IPS DF 6.9 (cell line): ENCODE measurements at regions not wholly inside any gene's neighbourhood (a gene's known extent, or its start where the extent isn't known, plus 50 kb on each side); places are given as distances from the start of the nearest gene placed in this dataset.

ENCODE experiments used
- DNase-seq: peaks from one replicate; pipeline ENCODE4 v3.0.0-alpha.2; 2013; ENCODE audit warnings: low read depth, low spot score
- H3K27ac ChIP-seq: one replicate; pipeline ENCODE4 v1.5.1; 2013; ENCODE audit warnings: low read length, control low read depth
- H3K27me3 ChIP-seq: 2 replicates; pipeline ENCODE4 v1.6.1; 2013; ENCODE audit warnings: mild to moderate bottlenecking, low read length; ENCODE audit not compliant: control insufficient read depth, insufficient read depth
- H3K36me3 ChIP-seq: 2 replicates; pipeline ENCODE4 v1.6.1; 2013; ENCODE audit warnings: low read length; ENCODE audit not compliant: control insufficient read depth, insufficient read depth
- H3K4me1 ChIP-seq: 2 replicates; pipeline ENCODE4 v1.6.1; 2013; ENCODE audit warnings: low read length; ENCODE audit not compliant: control insufficient read depth, insufficient read depth
- H3K4me3 ChIP-seq: 2 replicates; pipeline ENCODE4 v1.5.1; 2013; ENCODE audit warnings: mild to moderate bottlenecking, low read length
- H3K9me3 ChIP-seq: 2 replicates; pipeline ENCODE4 v1.6.1; 2013; ENCODE audit warnings: low read length, inconsistent platforms; ENCODE audit not compliant: control insufficient read depth, insufficient read depth
- WGBS: extraction: QIAGEN DNeasy Blood & Tissue Kit; methylation state at CpG from one replicate; pipeline ENCODE4 v1.1.7; 2013; ENCODE audit warnings: mixed read lengths, missing lambda C conversion rate; ENCODE audit not compliant: insufficient read length, insufficient coverage; 5-methylcytosine and 5-hydroxymethylcytosine counted together

DNA sequence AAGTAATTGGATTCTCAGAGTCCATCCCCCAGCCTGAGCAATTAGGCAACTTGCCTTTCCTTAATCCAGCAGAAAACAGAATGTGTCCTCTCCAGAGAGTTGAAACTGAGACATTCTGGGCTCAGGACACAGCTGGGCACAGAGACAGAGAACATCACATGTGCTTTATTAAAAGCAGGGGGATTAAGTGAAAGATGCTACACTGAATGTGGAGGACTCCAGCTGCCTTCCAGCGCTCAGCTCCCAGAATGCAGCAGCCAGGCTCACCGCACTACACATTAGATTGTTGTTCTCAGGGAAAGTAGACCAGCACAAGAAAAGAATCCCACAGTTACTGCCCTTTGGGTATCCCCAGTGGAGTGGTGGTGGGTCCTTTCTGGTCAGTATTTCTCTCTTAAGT lies 141.6 kb upstream of the IL12B start:
- no CpG with 5 or more reads among the region's 2 CpGs for WGBS
- H3K4me1 ChIP-seq, result no peaks in the 10 kb centered on the region
- no peaks in the 10 kb centered on the region for H3K36me3 ChIP-seq
- H3K27me3 ChIP-seq, result no peaks in the 10 kb centered on the region
- H3K27ac ChIP-seq, result no peak overlapping the region
- H3K4me3 ChIP-seq, result no peak overlapping the region
- no peaks in the 10 kb centered on the region for H3K9me3 ChIP-seq
- DNase-seq, result no peak

GRCh38 chr5:159475026-159475425 lies 144.7 kb upstream of the IL12B start:
- Histone ChIP-seq H3K9me3 (no peaks in the 10 kb centered on the region), H3K27me3 (no peaks in the 10 kb centered on the region), H3K27ac (no peak overlapping the region), H3K36me3 (no peaks in the 10 kb centered on the region), H3K4me1 (no peaks in the 10 kb centered on the region), H3K4me3 (no peak overlapping the region)
- no peak for DNase-seq

DNA sequence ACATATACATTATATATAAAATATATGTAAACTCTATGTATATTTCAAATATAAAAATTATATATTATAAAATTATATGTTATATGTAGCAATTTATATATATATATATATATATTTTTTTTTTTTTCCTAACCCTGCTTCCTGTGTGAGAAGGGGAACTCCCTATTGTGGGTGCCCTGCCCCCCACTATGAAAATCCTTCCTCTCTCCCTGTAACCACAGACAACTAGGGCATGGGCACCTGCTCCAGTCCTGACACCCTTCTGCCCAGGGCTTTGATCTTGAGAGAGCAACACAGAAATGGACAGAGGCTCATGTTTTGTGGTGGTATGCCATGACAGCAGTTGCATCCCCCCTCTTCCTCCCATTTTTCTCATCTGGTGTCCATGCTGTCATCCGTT lies 148.7 kb upstream of the IL12B start:
- WGBS, result no CpG with 5 or more reads among the region's 1 CpG
- no peak for DNase-seq
- H3K36me3 ChIP-seq, result no peaks in the 10 kb centered on the region
- H3K4me1 ChIP-seq, result no peaks in the 10 kb centered on the region
- H3K27me3 ChIP-seq, result no peaks in the 10 kb centered on the region
- H3K27ac ChIP-seq, result no peak overlapping the region
- H3K9me3 ChIP-seq, result no peaks in the 10 kb centered on the region
- H3K4me3 ChIP-seq, result no peak overlapping the region

GRCh38 chr5:159480849-159481248 lies 150.6 kb upstream of the IL12B start:
- no peak for DNase-seq
- H3K27me3 ChIP-seq, result no peaks in the 10 kb centered on the region
- WGBS, result no CpG with 5 or more reads among the region's 2 CpGs
- H3K4me1 ChIP-seq, result no peaks in the 10 kb centered on the region
- H3K9me3 ChIP-seq, result no peaks in the 10 kb centered on the region
- no peak overlapping the region for H3K27ac ChIP-seq
- H3K36me3 ChIP-seq, result no peaks in the 10 kb centered on the region
- H3K4me3 ChIP-seq, result no peak overlapping the region

- no peak overlapping the region for H3K27ac ChIP-seq
- no peak overlapping the region for H3K4me3 ChIP-seq
- DNase-seq, result no peak
- H3K36me3 ChIP-seq, result no peaks in the 10 kb centered on the region
- no peaks in the 10 kb centered on the region for H3K27me3 ChIP-seq
- no CpG with 5 or more reads among the region's 1 CpG for whole genome bisulfite sequencing
- no peaks in the 10 kb centered on the region for H3K4me1 ChIP-seq
- H3K9me3 ChIP-seq, result no peaks in the 10 kb centered on the region
Observed at GRCh38 chr5:159481751-159482150, 151.5 kb upstream of the IL12B start.

DNA sequence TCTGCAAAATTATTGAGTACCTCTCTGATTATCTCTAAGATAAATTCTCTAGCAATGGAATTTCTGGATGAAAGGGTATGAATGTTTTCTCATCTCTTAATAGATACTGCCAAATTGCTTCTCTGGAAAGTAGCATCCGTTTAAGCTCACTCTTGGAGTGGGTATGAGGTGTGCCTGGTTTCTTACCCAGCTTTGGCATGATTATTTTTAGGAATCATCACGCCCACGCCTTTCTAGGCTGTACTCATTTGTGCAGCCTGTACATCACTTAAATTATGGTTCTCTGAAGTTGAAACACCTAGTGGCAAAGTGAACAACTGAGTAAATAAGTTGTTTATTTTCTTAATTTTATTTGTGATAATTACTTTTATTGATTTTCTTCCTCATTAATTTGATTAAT lies 156.5 kb upstream of the IL12B start:
- Histone ChIP-seq H3K4me1 (no peaks in the 10 kb centered on the region), H3K27me3 (no peaks in the 10 kb centered on the region), H3K4me3 (no peak overlapping the region), H3K36me3 (no peaks in the 10 kb centered on the region), H3K27ac (no peak overlapping the region), H3K9me3 (no peaks in the 10 kb centered on the region)
- no peak for DNase-seq
- WGBS, result no CpG with 5 or more reads among the region's 3 CpGs

DNA sequence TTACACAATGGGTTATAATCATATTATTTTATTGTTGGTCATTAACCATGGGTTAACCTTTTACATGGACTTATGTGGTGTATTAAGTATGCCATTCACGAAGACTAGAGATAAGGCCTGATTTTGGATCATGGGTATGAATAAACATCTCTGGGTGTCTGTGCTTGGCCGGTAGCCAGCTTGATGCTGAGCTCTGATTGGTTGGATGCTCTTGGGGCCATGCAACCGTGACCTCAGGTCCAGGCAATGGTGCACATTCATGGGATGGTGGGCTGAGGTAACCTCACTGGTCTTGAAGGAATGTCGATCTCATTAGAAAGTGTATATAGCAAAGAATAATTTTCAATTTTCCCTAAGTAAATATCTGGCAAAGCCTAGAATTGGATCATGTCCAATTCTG lies 158.2 kb upstream of the IL12B start:
- DNase-seq, result no peak
- Histone ChIP-seq H3K4me1 (no peaks in the 10 kb centered on the region), H3K27ac (no peak overlapping the region), H3K9me3 (no peaks in the 10 kb centered on the region), H3K4me3 (no peak overlapping the region), H3K36me3 (no peaks in the 10 kb centered on the region), H3K27me3 (no peaks in the 10 kb centered on the region)
- no CpG with 5 or more reads among the region's 4 CpGs for WGBS

GRCh38 chr5:159489779-159490178 lies 159.5 kb upstream of the IL12B start:
- no peaks in the 10 kb centered on the region for H3K4me1 ChIP-seq
- H3K9me3 ChIP-seq, result no peaks in the 10 kb centered on the region
- no peak overlapping the region for H3K27ac ChIP-seq
- WGBS, result no CpG with 5 or more reads among the region's 1 CpG
- H3K36me3 ChIP-seq, result no peaks in the 10 kb centered on the region
- no peak for DNase-seq
- H3K4me3 ChIP-seq, result no peak overlapping the region
- H3K27me3 ChIP-seq, result no peaks in the 10 kb centered on the region

GRCh38 chr5:159490507-159490906 lies 160.2 kb upstream of the IL12B start:
- no peak overlapping the region for H3K4me3 ChIP-seq
- H3K4me1 ChIP-seq, result no peaks in the 10 kb centered on the region
- no peaks in the 10 kb centered on the region for H3K9me3 ChIP-seq
- no CpG with 5 or more reads among the region's 2 CpGs for WGBS
- H3K36me3 ChIP-seq, result no peaks in the 10 kb centered on the region
- no peaks in the 10 kb centered on the region for H3K27me3 ChIP-seq
- DNase-seq, result no peak
- no peak overlapping the region for H3K27ac ChIP-seq

GRCh38 chr5:159493696-159494095 lies 163.4 kb upstream of the IL12B start:
- H3K27ac ChIP-seq, result no peak overlapping the region

DNA sequence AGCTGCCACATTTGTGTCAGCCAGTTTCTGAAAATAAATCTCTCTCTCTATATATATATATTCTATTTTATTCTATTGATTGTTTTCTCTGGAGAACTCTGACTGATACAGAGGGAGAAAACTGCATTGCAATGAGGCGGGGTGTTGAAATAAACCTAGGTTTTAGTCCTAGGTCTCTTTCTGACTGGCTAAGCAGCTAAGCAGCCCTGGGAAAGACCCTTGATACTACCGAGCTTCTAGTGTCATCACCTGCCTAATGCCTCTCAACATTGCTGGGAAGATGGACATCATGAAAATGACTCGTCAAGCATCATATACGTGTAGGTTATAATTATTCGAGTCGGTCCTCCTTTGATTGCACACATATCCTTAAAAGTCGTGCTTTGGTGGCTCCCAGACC lies 166.5 kb upstream of the IL12B start:
- Histone ChIP-seq H3K27me3 (no peaks in the 10 kb centered on the region), H3K27ac (no peak overlapping the region), H3K36me3 (no peaks in the 10 kb centered on the region), H3K4me3 (no peak overlapping the region), H3K9me3 (no peaks in the 10 kb centered on the region), H3K4me1 (peaks cover 3% of the 10 kb centered on the region; the same call in 1 of the 2 replicates)
- WGBS, result no CpG with 5 or more reads among the region's 7 CpGs
- no peak for DNase-seq

More at GRCh38 chr5:159493696-159494095, 163.4 kb upstream of the IL12B start:
- Histone ChIP-seq H3K9me3 (no peaks in the 10 kb centered on the region), H3K36me3 (no peaks in the 10 kb centered on the region), H3K4me3 (no peak overlapping the region), H3K4me1 (peaks cover 3% of the 10 kb centered on the region; the same call in 1 of the 2 replicates), H3K27me3 (no peaks in the 10 kb centered on the region)
- no peak for DNase-seq
